ENCODE measurements at regions not wholly inside any gene's neighbourhood (a gene's known extent, or its start where the extent isn't known, plus 50 kb on each side); places are given as distances from the start of the nearest gene placed in this dataset.
"Not testable (repeated sequence)": the region's sequence is repeated elsewhere in the genome, so short reads cannot be mapped to it uniquely, and the experiment has no call there.

DNA sequence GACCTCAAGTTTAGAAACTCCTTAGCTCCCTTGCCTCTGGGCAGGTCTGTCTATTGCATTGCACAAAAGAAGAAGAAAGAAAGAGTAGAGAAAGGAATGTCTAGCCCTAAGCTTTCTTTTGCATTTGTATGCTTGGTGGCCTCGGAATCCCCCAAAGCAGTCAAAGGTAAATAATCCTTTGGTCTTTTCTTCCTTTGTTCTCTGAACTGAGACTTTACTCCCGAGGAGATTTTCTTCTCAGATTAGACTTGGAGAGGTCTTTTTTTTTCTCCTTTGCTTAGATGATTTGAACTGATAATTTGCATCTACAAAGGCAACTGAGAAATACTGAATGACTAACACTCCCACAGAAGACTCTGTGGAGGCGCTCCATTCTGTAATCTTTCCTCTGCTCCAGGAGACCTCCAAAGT is 93.2 kb downstream of the AKR1D1 start:
- DNase-seq (ENCODE audit: low spot score) = no peak

DNA sequence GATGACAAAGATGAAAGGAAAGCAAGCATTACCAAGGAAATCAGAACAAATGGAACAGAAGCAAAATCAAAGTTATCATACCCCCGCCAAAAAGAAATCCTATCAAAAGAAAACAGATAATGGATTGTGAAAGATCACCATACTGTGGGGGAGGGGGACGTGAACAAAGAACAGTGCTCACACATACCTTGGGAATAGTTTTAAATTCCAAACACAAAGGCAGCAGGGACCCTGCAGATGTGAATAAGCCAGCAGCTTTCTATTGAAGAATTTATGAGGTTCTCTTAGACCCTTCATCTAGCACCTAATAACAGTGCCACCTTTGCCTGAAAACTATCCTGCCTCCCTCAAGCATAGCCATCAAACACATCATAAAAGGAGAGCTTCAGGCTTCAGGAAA is 94.0 kb downstream of the AKR1D1 start:
- no peak for DNase-seq (ENCODE audit: low spot score)

DNA sequence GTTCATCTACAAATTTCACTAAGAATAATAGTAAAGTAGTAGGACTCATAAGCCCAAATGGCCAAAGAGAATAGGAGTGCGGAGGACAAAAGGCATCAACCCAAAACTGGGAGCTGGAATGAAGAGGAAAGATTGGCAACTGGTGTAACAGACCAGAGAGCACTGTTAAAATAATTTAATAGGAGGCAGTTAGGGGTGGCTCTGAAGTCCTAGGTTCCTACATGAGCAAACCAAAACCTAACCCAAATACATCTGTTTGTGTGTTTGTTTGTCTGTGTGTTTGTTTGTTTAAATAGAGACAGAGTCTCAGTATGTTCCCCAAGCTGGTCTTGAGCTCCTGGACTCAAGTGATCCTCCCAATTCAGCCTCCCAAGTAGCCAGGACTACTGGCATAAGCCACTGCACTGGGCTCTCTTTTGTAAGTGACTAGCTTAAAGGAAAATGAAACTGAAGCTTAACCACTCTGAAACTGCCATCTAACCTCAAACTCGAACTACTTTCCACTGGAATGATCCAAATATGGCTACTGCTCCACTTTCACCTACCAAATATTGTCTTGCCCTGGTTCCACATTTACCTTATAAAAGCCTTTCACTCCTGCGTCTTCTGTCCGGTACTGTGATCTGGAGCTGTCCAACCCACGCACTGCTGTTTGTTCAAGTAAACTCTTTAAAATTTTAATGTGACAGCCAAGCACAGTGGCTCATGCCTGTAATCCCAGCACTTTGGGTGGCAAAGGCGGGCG is 94.9 kb downstream of the AKR1D1 start:
- DNase-seq (ENCODE audit: low spot score) = no peak

DNA sequence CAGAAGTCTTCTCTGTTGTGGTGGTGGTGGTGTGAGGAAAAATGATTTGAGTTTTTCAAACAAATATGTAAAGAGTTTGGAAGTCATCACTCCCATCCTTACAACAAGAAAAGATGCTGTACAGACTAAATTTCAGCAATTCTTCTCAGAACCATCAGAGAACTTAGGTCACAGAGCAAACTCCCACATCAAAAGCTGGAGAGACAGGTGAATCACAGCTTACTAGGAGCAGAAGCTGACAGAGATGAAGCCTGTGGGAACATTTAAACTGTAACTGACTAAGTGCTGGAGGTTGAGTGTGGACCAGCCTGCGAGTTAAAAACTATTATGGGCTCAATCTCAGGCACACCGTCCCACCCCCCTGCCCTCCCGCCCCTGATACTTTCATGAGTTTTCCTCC is 97.3 kb downstream of the AKR1D1 start:
- DNase-seq (ENCODE audit: low spot score) = no peak

DNA sequence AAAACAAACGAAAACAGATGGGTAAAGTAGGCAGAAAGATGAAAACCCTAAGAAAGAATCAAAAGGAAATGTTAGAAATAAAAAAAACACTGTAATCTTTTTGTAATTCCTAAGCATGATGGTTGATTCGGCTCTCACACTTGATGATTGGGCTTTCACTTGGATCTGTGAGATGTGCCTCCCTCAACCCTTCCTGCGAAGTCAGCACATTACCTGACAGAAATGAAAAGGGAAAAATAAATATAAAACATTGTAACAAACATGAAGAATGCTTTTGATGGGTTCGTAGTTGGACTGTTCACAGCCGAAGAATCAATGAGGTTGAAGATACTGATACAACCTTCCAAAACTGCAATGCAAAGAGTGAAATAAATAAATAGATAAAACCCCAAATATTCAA is 99.8 kb downstream of the AKR1D1 start:
- no peak for DNase-seq (ENCODE audit: low spot score)

DNA sequence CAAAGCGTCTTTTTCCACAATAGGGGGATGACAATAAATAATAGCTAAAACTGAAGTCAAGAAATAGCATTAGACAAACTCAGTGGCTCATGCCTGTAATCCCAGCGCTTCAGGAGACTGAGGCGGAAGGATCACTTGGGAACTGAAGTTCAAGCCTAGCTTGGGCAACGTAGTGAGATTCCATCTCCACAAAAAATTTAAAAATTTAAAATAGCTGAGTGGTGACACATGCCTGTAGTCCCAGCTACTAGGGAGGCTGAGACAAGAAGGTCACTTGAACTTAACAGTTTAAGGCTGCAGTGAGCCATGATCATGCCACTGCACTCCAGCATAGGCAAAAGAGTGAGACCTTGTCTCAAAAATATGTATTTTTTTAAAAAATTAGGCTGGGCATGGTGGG is 107.9 kb downstream of the AKR1D1 start:
- no peak for DNase-seq (ENCODE audit: low spot score)

DNA sequence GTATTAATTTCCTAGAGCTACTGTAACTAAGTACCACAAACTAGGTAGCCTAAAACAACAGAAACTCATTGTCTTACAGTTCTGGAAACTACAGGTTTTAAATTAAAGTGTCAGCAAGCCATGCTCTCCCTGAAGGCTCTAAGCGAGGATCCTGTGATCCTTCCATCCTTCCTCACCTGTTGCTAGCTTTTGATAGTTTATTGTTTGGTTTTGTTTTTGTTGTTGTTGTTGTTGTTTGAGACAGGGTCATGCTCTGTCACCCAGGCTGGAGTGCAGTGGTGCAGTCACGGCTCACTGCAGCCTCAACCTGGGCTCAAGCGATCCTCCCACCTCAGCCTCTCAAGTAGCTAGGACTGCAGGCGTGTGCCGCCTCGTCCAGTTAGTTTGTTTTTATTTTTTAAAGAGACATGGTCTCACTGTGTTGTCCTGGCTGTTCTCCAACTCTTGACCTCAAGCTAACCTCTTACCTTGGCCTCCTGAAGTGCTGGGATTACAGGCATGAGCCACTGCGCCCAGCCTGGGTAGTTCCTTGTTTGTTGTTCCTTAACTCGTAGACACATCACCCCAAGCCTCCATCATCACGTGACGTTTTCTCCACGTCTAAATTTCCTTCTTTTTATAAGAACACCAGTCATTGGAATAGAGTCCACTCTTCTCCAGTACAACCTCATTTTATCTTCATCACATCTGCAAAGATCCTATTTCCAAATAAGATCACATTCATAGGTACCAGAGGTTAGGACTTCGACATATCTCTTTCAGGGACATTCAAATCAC is 109.1 kb downstream of the AKR1D1 start:
- DNase-seq (ENCODE audit: low spot score) = no peak

DNA sequence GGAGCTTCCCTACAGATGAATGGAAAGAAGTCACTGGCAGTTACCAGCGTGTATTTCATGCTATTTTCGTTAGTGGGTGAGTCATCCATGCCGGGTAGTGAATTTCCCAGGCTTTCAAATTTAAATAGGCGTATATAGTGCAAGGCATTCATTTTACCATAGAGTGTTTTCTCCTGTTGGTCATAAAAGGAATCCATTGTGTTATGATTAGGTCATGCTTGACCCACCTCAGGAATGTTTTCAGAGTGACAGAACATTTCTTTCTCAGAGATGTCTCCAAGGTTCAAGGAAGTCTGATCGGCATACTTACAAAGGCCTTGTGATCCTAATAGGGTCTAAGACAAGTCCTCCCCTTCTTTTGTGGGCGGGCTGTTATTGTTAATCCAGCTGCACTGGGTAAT is 110.7 kb downstream of the AKR1D1 start:
- DNase-seq (ENCODE audit: low spot score) = no peak

DNA sequence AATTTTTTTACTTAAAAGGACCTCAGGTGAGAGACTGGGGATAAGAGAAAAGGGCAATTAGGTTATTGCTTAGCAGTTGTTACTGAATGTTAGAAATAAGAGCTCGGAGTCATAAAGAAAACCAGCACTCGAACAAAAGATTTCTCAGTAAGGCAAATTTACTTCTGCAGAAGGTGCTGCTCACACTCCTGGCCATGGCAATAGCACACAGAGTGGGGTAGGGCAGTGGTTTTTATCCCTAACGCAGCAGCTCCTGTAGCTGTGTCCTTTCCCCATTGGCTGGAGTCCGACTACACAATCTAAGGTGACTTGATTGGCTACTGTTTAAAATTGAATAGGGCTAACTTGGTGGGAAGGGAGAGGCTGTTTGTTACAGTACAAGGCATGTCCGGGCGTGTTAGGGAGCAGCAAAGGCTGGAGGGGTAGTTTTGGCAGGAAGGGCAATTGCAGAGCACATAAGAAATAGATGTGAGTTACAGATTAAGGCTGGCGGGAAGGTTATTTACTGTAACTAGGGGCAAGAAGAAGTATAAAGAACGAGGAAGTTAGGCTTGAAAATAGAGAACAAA is 112.1 kb downstream of the AKR1D1 start:
- no peak for DNase-seq (ENCODE audit: low spot score)

DNA sequence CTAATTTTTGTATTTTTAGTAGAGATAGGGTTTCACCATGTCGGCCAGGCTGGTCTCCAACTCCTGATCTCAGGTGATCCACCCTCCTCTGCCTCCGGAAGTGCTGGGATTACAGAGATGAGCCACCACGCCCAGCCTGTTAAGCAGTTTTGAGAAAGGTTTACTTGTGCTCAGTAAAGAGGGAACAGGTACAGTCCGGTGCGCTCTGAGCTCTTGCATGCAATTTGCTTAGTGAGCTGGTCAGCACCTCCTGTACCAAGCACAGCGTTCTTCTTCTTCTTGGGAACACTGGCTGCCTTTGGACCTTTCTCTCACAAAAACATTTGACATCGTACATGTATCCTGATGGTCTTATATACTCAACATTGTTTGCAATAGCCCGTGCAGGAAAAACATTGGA is 118.3 kb downstream of the AKR1D1 start:
- no peak for DNase-seq (ENCODE audit: low spot score)

DNA sequence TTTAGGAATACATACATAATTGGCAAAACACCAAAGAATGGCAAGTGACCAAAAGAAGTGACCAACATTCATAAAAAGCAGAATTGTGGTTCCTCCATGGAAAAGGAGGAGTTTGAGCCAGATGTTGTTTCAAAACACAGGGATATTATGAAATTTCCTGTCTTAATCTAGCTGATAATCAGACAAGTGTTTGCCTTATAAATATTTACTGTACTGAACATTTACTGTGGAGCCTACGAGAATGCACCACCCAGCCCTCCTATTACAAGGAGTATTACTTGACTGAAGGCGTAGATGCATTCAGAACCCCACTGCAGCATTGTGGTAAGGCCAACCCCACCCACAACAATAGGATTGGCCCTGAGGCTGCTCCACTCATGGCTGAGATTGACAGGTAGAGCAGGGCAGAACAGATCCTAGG is 118.9 kb downstream of the AKR1D1 start:
- DNase-seq (ENCODE audit: low spot score) = no peak

DNA sequence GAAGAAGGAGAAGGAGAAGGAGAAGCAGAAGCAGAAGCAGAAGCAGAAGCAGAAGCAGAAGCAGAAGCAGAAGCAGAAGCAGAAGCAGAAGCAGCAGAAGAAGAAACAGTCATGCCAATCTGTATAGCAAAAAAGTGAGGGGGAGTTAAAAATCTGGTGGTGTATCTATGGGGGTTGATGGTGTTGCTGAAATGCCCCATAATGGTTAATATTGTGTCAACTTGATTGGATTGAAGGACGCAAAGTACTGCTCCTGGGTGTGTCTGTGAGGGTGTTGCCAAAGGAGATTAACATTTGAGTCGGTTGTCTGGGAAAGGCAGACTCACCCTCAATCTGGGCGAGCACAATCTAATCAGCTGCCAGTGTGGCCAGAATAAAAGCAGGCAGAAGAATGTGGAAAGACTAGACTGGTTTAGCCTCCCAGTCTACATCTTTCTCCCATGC is 120.3 kb downstream of the AKR1D1 start:
- not testable (repeated sequence) for DNase-seq (ENCODE audit: low spot score)

DNA sequence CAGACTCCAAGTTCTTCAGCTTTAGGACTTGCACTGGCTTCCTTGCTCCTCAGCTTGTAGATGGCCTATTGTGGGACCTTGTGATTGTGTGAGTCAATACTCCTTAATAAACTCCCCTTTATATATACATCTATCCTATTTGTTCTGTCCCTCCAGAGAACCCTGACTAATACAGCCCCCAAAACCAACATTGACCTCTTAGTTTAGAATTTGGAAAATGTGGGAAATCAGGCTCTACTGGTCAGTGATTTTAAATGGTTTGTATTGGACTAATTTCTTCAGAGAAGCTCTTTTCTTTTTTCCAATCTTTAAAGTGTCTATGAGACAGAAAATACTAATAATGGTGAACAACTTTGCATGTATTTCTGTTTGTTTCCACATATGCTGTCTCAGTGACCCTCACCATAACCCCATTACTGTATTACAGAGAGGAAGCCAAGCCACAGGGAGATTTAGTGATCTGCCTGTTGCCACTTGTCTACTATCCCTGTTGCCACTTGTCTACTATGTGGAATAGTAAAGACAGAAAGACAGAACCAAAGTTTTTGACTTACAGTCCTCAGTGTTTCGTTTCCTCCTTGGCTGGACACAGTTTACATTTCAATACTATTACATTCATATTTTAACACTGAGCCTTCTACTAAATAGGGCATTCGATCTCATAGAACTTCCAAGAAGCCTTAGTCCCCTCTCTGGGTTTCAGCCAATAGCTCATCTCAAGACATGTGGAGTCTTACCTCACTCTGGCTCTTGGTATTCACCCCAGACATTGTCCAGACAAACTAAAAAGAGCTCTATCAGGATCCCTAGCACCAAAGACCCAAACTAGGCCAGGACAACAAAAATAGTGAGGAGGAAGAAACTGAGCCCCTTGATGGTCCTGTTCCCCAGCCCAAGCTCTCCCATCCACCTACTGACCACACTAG is 121.0 kb downstream of the AKR1D1 start:
- no peak for DNase-seq (ENCODE audit: low spot score)

DNA sequence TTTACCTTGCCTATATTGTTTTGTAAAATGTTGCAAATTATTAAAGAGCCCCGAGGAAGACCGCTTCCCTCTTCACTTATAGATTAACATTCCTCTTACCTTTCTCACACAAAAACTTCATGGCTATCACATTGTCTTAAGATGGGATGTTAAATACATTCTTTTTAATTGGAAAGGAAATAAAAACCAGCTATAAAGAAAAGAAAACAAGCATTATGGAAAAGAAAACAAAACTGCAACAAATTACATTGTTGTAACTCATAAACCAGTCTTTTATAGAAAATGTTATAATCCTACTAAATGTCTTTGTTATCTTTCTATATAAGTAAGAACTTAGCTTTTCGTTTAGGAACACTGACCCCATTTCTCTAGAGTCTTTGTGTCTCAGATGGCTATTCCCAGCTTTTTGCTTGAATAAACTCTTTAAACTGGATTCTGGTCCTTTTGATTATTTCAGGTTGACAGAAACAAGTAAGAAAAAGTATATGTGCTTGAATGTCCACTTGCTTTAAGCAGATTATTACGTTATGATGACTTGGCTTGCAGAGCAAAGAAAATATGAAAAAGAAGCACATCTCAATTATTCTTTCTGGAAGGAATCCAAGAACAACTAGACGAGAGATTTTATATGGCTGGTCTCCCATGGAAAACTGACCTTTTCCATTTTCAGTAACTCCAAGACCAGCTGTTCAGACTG is 128.2 kb downstream of the AKR1D1 start:
- DNase-seq (ENCODE audit: low spot score) = no peak

DNA sequence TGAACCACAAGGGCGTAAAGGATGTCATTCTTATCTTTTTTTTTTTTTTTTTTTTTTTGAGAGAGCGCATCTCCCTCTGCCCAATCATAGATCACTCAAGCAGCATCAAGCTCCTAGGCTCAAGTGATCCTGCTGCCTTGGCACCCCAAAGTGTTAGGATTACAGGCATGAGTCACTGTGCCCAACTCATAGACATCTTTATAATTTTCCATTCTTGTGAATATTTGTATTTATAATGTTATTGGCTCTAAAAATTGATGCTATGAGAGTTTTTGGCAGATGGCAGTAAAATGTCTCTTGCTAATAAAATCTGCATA is 128.7 kb downstream of the AKR1D1 start:
- no peak for DNase-seq (ENCODE audit: low spot score)

DNA sequence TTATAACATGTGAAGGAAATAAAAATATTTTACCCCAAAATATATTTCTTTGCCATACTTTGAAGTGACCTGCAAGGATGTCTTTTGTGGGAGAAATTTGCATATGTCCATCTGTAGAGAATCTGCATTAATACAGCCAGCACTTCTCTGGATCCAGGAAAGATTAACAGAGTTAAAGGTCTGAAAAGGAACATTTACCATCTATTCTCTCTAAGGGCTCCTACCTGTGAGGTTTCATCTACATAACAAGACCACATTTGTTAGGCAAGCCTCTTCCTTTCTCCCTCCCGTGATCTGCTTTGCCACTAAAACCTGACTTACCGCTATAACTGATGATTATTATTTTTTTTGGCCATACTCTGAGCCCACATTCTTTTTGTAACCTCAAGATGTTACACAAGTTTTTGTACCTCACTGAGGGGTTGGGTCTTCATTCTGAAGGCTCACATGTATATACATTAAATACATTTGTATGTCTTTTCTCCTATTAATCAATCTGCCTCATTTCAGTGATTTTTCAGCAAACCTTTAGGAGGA is 129.4 kb downstream of the AKR1D1 start:
- no peak for DNase-seq (ENCODE audit: low spot score)

DNA sequence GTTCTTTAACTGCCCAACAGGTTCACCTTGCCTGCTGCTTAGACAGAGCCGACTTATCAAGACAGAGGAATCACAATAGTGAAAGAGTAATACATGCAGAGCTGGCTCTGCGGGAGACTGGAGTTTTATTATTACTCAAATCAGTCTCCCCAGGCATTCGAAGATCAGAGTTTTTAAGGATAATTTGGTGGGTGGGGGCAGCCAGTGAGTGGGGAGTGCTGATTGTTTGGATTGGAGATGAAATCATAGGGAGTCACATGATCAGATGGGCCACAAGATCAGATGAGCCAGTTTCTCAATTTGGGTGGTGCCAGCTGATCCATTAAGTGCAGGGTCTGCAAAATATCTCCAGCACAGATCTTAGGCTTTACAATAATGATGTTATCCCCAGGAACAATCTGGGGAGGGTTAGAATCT is 131.3 kb downstream of the AKR1D1 start:
- no peak for DNase-seq (ENCODE audit: low spot score)

DNA sequence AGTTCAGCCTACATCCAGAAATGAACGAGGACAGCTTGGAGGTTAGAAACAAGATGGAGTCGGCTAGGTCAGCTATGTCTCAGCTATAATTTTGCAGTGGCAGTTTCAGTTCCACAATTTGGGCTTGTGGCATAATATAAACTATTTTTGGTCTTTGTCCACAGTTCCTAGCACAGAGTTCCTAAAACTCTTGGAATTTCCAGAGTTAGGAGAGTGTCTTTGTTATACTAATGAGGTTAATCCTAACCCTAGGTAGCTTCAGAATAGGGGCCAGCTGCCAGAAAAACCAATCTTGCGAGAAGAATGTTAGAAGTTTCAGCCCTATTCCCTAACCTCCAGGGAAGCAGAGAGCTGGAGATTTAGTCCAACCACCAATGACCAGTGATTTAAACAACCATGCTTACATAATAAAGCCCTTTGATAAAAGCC is 131.9 kb downstream of the AKR1D1 start:
- DNase-seq (ENCODE audit: low spot score) = no peak

DNA sequence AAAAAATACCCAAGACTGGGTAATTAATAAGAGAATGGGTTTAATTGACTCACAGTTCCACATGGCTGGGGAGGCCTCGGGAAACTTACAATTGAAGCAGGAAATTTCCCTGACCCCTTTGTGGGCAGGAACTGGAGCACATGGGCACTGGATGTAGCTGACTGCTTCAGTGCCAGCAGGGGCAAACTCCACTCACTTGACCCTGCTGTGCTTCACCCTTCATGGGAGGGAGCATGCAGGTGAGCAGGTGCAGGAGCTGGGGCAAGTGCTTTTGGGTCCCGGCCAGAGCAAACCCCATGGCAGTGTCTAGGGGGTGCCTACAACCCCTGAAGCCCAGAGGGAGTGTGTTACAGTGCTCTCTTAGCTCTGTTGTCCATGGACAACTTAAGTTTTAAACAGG is 132.6 kb downstream of the AKR1D1 start:
- no peak for DNase-seq (ENCODE audit: low spot score)

DNA sequence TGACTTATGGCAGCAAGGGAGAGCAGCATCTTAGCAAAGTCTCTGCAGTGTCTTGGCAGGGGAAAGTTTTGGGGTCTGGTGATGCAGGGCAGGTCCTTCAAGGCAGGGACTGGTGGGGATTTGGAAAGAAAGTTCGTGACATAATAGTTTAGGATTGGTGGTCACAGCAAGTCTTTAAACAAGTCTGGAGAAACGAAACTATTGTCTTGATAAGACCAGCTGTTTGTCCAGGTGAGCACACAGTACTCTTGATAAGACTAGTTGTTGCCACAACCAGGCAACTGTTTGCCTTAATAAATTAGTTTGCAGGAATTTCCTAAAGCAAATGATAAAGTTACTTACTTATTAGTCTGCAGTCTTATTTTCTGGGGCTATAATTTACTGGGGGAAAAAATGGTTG is 136.1 kb downstream of the AKR1D1 start:
- DNase-seq (ENCODE audit: low spot score) = no peak

DNA sequence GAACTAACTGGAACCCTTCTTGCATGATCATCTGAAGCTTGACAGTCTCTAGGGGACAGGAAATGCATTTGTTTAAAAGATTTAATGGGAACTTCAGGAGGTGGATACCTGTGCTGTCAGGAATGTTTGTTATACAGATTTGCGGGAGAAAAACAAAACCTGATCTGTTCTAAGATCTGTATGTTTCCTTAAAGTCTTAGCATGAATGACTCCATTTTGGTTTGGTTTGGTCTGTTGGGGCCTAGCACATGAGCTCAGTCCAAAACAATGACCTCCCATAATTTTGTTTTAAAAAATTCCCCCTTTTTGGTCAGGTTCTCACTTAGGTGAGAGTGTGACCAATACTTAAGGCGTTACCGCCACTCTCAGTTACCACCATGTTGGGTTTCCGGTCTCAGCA is 138.7 kb downstream of the AKR1D1 start:
- DNase-seq (ENCODE audit: low spot score) = no peak
